Sigmoid colon (tissue), 6 donors: ENCODE measurements at regions not wholly inside any gene's neighbourhood (a gene's known extent, or its start where the extent isn't known, plus 50 kb on each side); places are given as distances from the start of the nearest gene placed in this dataset.

Experiments
- DNase-seq: peaks from one replicate; pipeline ENCODE4 v3.0.0-alpha.2; 2019
- H3K27ac ChIP-seq, 4 donors: fragments of 200-600 bp; sonication (generic); one replicate each; pipeline ENCODE4 v1.5.1; 2016 to 2019; ENCODE audit warnings: mild to moderate bottlenecking in 1 of 4
- H3K27me3 ChIP-seq, 3 donors: fragments of 200-600 bp; sonication (generic); one replicate each; pipeline ENCODE4 v1.5.1; 2019; ENCODE audit warnings: mild to moderate bottlenecking in 1 of 3
- H3K36me3 ChIP-seq, 4 donors: fragments of 200-600 bp; sonication (generic); one replicate each; pipeline ENCODE4 v1.5.1; 2016 to 2019
- H3K4me1 ChIP-seq, 4 donors: fragments of 200-600 bp; sonication (generic); one replicate each; pipeline ENCODE4 v1.5.1; 2017 to 2019
- H3K4me3 ChIP-seq, 4 donors: fragments of 200-600 bp; sonication (generic); one replicate each; pipeline ENCODE4 v1.5.1; 2017 to 2019; ENCODE audit warnings: mild to moderate bottlenecking in 2 of 4, moderate library complexity in 1 of 4
- H3K9me3 ChIP-seq, 4 donors: fragments of 200-600 bp in 3 of 4; sonication (generic) in 3 of 4; one replicate each; pipeline versions ENCODE4 v1.5.1 to v1.6.1; 2013 to 2019
- CTCF ChIP-seq, 4 experiments: fragments of 450-650 bp in 3 of 4; fragments of 200-600 bp in 1 of 4; IDR thresholded peaks; one replicate each; pipeline ENCODE4 v1.5.1; 2016 to 2019; ENCODE audit warnings: antibody characterized with exemption in 4 of 4, mild to moderate bottlenecking in 3 of 4, moderate library complexity in 2 of 4
- EP300 ChIP-seq, 4 donors: sonication (generic); formaldehyde crosslinking; IDR thresholded peaks; one replicate each; pipeline ENCODE4 v1.6.1; 2017; ENCODE audit warnings: antibody characterized with exemption in 4 of 4
- POLR2A ChIP-seq, 2 donors: fragments of 450-650 bp; IDR thresholded peaks; one replicate each; pipeline ENCODE4 v1.6.1; 2016; ENCODE audit warnings: antibody characterized with exemption in 2 of 2, mild to moderate bottlenecking in 2 of 2, moderate library complexity in 2 of 2
- POLR2AphosphoS5 ChIP-seq, 4 donors: sonication (generic); formaldehyde crosslinking; IDR thresholded peaks; one replicate each; pipeline ENCODE4 v1.6.1; 2017; ENCODE audit warnings: antibody characterized with exemption in 4 of 4
- WGBS, 2 donors: extraction: QIAGEN DNeasy Blood & Tissue Kit; methylation state at CpG; one replicate each; pipeline ENCODE4 v1.1.7; 2013; 5-methylcytosine and 5-hydroxymethylcytosine counted together
- intact Hi-C: fragments of 100-400 bp; cut with DNase I; formaldehyde crosslinking; loops from one replicate; pipeline ENCODE4 v1.15.1; 2023
- donor health status: healthy with polysubstance abuse.
- donor health status: healthy.

GRCh38 chr5:171593401-171593800, 174.0 kb downstream of the FGF18 start:
- no peaks in the 10 kb centered on the region for H3K27me3 ChIP-seq
- DNase-seq: no peak
- no peaks in the 10 kb centered on the region for H3K9me3 ChIP-seq
- peaks cover 0 to 6% (median 0%) of the 10 kb centered on the region in 4 donors for H3K4me1 ChIP-seq
- no peak overlapping the region for H3K27ac ChIP-seq
- WGBS, 2 donors: 91 to 95% methylated on average over 7 of the region's 7 CpGs
- intact Hi-C loops: no loop called here
- no peaks in the 10 kb centered on the region for H3K36me3 ChIP-seq
- TF ChIP-seq POLR2A (IDR thresholded peaks at IDR 0.05): no peak
- TF ChIP-seq EP300 (IDR thresholded peaks at IDR 0.05): no peak
- no peak for TF ChIP-seq POLR2AphosphoS5 (IDR thresholded peaks at IDR 0.05)
- no peak for TF ChIP-seq CTCF (IDR thresholded peaks at IDR 0.05)
- H3K4me3 ChIP-seq: no peak overlapping the region

GRCh38 chr5:171593976-171594375, 174.5 kb downstream of the FGF18 start:
- 85 to 87% methylated on average over 2 of the region's 2 CpGs for WGBS, 2 donors
- Histone ChIP-seq H3K4me1 (peaks cover 0 to 6% (median 0%) of the 10 kb centered on the region in 4 donors), H3K9me3 (no peaks in the 10 kb centered on the region), H3K27me3 (no peaks in the 10 kb centered on the region), H3K27ac (no peak overlapping the region), H3K4me3 (no peak overlapping the region), H3K36me3 (no peaks in the 10 kb centered on the region)
- TF ChIP-seq POLR2AphosphoS5 (IDR thresholded peaks at IDR 0.05) (no peak), EP300 (IDR thresholded peaks at IDR 0.05) (no peak), CTCF (IDR thresholded peaks at IDR 0.05) (no peak), POLR2A (IDR thresholded peaks at IDR 0.05) (no peak)
- intact Hi-C loops: no loop called here
- DNase-seq: no peak

- Histone ChIP-seq H3K27ac (no peak overlapping the region), H3K27me3 (no peaks in the 10 kb centered on the region), H3K36me3 (no peaks in the 10 kb centered on the region), H3K9me3 (no peaks in the 10 kb centered on the region), H3K4me3 (no peak overlapping the region), H3K4me1 (peaks cover 0 to 6% (median 0%) of the 10 kb centered on the region in 4 donors)
- intact Hi-C loops: no loop called here
- DNase-seq: no peak
- no peak for TF ChIP-seq CTCF (IDR thresholded peaks at IDR 0.05)
- no peak for TF ChIP-seq EP300 (IDR thresholded peaks at IDR 0.05)
- no peak for TF ChIP-seq POLR2A (IDR thresholded peaks at IDR 0.05)
- no peak for TF ChIP-seq POLR2AphosphoS5 (IDR thresholded peaks at IDR 0.05)
- WGBS, 2 donors: 84 to 89% methylated on average over 3 of the region's 3 CpGs
These were observed 176.0 kb downstream of the FGF18 start for GRCh38 chr5:171595401-171595800.

- H3K9me3 ChIP-seq: no peaks in the 10 kb centered on the region
- no peak for TF ChIP-seq CTCF (IDR thresholded peaks at IDR 0.05)
- no peak for TF ChIP-seq POLR2AphosphoS5 (IDR thresholded peaks at IDR 0.05)
- no peak for TF ChIP-seq POLR2A (IDR thresholded peaks at IDR 0.05)
- no peak for TF ChIP-seq EP300 (IDR thresholded peaks at IDR 0.05)
- DNase-seq: no peak
- intact Hi-C loops: no loop called here
- no peak overlapping the region for H3K4me3 ChIP-seq
- no peaks in the 10 kb centered on the region for H3K27me3 ChIP-seq
- peaks cover 0 to 6% (median 0%) of the 10 kb centered on the region in 4 donors for H3K4me1 ChIP-seq
- peak overlapping the region in 1 of 4 donors; percentile 46 for H3K27ac ChIP-seq
- 43 to 71% methylated on average over 3 of the region's 3 CpGs for WGBS, 2 donors
- no peaks in the 10 kb centered on the region for H3K36me3 ChIP-seq
These were observed 176.4 kb downstream of the FGF18 start for GRCh38 chr5:171595801-171596231.

- WGBS, 2 donors: 79 to 83% methylated on average over 22 of the region's 22 CpGs
- intact Hi-C loops: no loop called here
- no peak for TF ChIP-seq EP300 (IDR thresholded peaks at IDR 0.05)
- no peak for TF ChIP-seq POLR2A (IDR thresholded peaks at IDR 0.05)
- TF ChIP-seq POLR2AphosphoS5 (IDR thresholded peaks at IDR 0.05): no peak
- TF ChIP-seq CTCF (IDR thresholded peaks at IDR 0.05): no peak
- DNase-seq: no peak
- Histone ChIP-seq H3K9me3 (no peaks in the 10 kb centered on the region), H3K4me1 (peaks cover 0 to 6% (median 0%) of the 10 kb centered on the region in 4 donors), H3K27me3 (no peaks in the 10 kb centered on the region), H3K36me3 (no peaks in the 10 kb centered on the region), H3K27ac (peak overlapping the region in 1 of 4 donors; percentile 46), H3K4me3 (no peak overlapping the region)
These were observed 177.0 kb downstream of the FGF18 start for GRCh38 chr5:171596391-171596878.
